ENCODE measurements at regions not wholly inside any gene's neighbourhood (a gene's known extent, or its start where the extent isn't known, plus 50 kb on each side); places are given as distances from the start of the nearest gene placed in this dataset.

- no peaks in the 10 kb centered on the region for H3K36me3 ChIP-seq (ENCODE audit: control insufficient read depth, insufficient read depth, low read length)
- H3K27me3 ChIP-seq (ENCODE audit: control insufficient read depth, insufficient read depth, low read length), result no peaks in the 10 kb centered on the region
- H3K4me3 ChIP-seq (replicated peaks in 1 of 4; ENCODE audit: control extremely low read depth in 1 of 4, insufficient read depth in 1 of 4, low read depth in 3 of 4, low read length in 4 of 4), result no peak overlapping the region
- DNase-seq (ENCODE audit: low read depth in 2 of 2), result no peak
- no peak for TF ChIP-seq EZH2 (IDR thresholded peaks at IDR 0.05; ENCODE audit: low read length, missing control alignments)
- TF ChIP-seq, protein P1, sequence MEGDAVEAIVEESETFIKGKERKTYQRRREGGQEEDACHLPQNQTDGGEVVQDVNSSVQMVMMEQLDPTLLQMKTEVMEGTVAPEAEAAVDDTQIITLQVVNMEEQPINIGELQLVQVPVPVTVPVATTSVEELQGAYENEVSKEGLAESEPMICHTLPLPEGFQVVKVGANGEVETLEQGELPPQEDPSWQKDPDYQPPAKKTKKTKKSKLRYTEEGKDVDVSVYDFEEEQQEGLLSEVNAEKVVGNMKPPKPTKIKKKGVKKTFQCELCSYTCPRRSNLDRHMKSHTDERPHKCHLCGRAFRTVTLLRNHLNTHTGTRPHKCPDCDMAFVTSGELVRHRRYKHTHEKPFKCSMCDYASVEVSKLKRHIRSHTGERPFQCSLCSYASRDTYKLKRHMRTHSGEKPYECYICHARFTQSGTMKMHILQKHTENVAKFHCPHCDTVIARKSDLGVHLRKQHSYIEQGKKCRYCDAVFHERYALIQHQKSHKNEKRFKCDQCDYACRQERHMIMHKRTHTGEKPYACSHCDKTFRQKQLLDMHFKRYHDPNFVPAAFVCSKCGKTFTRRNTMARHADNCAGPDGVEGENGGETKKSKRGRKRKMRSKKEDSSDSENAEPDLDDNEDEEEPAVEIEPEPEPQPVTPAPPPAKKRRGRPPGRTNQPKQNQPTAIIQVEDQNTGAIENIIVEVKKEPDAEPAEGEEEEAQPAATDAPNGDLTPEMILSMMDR (conservative IDR thresholded peaks at IDR 0.05 in 1 of 2, IDR thresholded peaks at IDR 0.05 in 1 of 2; ENCODE audit: low read depth in 1 of 2, low read length in 2 of 2), result no peak
- no peaks in the 10 kb centered on the region for H3K79me2 ChIP-seq (ENCODE audit: control insufficient read depth, insufficient read depth, low read length)
- H3K4me1 ChIP-seq (ENCODE audit: control insufficient read depth, extremely low read depth, insufficient read depth, low read length), result no peaks in the 10 kb centered on the region
- H3K9me3 ChIP-seq (ENCODE audit: control insufficient read depth, insufficient read depth, low read depth, low read length), result no peaks in the 10 kb centered on the region
- H3K4me2 ChIP-seq (ENCODE audit: extremely low read depth, insufficient read depth, low read length), result no peak overlapping the region
- H3K9ac ChIP-seq (ENCODE audit: insufficient read depth, low read length), result no peak overlapping the region
- H4K20me1 ChIP-seq (ENCODE audit: control insufficient read depth, extremely low read depth, insufficient read depth, low read length), result peaks cover under 1% of the 10 kb centered on the region
- no peak overlapping the region for H3K27ac ChIP-seq (ENCODE audit: insufficient read depth, low read length)
- H2AFZ ChIP-seq (ENCODE audit: low read length), result no peak overlapping the region
These were observed 361.1 kb upstream of the CCDC179 start for GRCh38 chr11:23221366-23221765.

DNA sequence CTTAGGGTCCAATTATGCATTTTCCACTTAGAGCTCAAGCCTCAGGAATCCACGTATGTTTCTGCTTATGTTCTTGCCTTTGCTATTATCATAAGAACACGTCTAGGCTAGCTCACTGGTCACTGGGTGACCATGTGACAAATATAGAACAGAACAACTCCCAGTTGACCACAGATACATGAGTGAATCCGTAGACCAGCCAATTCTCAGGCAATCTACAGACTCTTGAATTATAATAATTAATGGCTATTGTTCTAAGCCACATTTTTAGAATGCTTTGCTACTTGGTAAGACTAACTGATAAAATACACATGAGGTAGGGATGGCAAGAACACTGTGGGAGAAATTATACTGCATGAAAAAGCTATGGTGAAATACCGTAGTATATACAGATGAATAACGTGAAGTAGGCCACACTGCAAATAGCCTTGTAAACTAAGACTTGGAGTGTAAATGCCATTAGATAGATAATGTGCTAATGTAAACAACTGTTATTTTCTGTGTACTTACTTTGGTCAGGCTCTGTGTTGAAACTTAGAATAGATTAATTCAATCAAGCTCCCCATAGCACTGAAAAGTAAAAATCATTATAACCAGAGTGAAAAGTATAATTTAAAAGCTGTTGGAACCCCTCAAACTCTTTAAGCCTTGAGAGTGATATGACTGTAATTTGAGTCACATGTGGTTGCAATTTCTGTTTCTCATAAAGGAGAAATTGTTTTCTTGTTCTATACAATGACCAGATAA, 366.2 kb upstream of the CCDC179 start:
- H3K9me3 ChIP-seq (ENCODE audit: control insufficient read depth, insufficient read depth, low read depth, low read length), result no peaks in the 10 kb centered on the region
- H3K4me2 ChIP-seq (ENCODE audit: extremely low read depth, insufficient read depth, low read length), result no peak overlapping the region
- no peaks in the 10 kb centered on the region for H3K36me3 ChIP-seq (ENCODE audit: control insufficient read depth, insufficient read depth, low read length)
- no peaks in the 10 kb centered on the region for H3K4me1 ChIP-seq (ENCODE audit: control insufficient read depth, extremely low read depth, insufficient read depth, low read length)
- H3K27me3 ChIP-seq (ENCODE audit: control insufficient read depth, insufficient read depth, low read length), result no peaks in the 10 kb centered on the region
- H4K20me1 ChIP-seq (ENCODE audit: control insufficient read depth, extremely low read depth, insufficient read depth, low read length), result peaks cover 2% of the 10 kb centered on the region
- H3K79me2 ChIP-seq (ENCODE audit: control insufficient read depth, insufficient read depth, low read length), result no peaks in the 10 kb centered on the region
- TF ChIP-seq, protein P1 (conservative IDR thresholded peaks at IDR 0.05 in 1 of 2, IDR thresholded peaks at IDR 0.05 in 1 of 2; ENCODE audit: low read depth in 1 of 2, low read length in 2 of 2), result no peak
- H3K4me3 ChIP-seq (replicated peaks in 1 of 4; ENCODE audit: control extremely low read depth in 1 of 4, insufficient read depth in 1 of 4, low read depth in 3 of 4, low read length in 4 of 4), result no peak overlapping the region
- DNase-seq (ENCODE audit: low read depth in 2 of 2), result peak; percentile 36 to 76
- no peak overlapping the region for H2AFZ ChIP-seq (ENCODE audit: low read length)
- no peak overlapping the region for H3K9ac ChIP-seq (ENCODE audit: insufficient read depth, low read length)
- H3K27ac ChIP-seq (ENCODE audit: insufficient read depth, low read length), result no peak overlapping the region

- Histone ChIP-seq H4K20me1 (ENCODE audit: control insufficient read depth, extremely low read depth, insufficient read depth, low read length) (peaks cover 2% of the 10 kb centered on the region), H3K27me3 (ENCODE audit: control insufficient read depth, insufficient read depth, low read length) (no peaks in the 10 kb centered on the region), H3K27ac (ENCODE audit: insufficient read depth, low read length) (no peak overlapping the region), H3K4me2 (ENCODE audit: extremely low read depth, insufficient read depth, low read length) (no peak overlapping the region), H3K9ac (ENCODE audit: insufficient read depth, low read length) (no peak overlapping the region), H3K9me3 (ENCODE audit: control insufficient read depth, insufficient read depth, low read depth, low read length) (no peaks in the 10 kb centered on the region), H2AFZ (ENCODE audit: low read length) (no peak overlapping the region), H3K79me2 (ENCODE audit: control insufficient read depth, insufficient read depth, low read length) (no peaks in the 10 kb centered on the region), H3K4me3 (replicated peaks in 1 of 4; ENCODE audit: control extremely low read depth in 1 of 4, insufficient read depth in 1 of 4, low read depth in 3 of 4, low read length in 4 of 4) (no peak overlapping the region), H3K36me3 (ENCODE audit: control insufficient read depth, insufficient read depth, low read length) (no peaks in the 10 kb centered on the region), H3K4me1 (ENCODE audit: control insufficient read depth, extremely low read depth, insufficient read depth, low read length) (no peaks in the 10 kb centered on the region)
- TF ChIP-seq EZH2 (IDR thresholded peaks at IDR 0.05; ENCODE audit: low read length, missing control alignments), result no peak
- TF ChIP-seq, protein P1 (conservative IDR thresholded peaks at IDR 0.05 in 1 of 2, IDR thresholded peaks at IDR 0.05 in 1 of 2; ENCODE audit: low read depth in 1 of 2, low read length in 2 of 2), result no peak
- peak in 1 of 2 donors; percentile 10 for DNase-seq (ENCODE audit: low read depth in 2 of 2)
These were observed 366.8 kb upstream of the CCDC179 start for GRCh38 chr11:23227078-23227445.
